SK-N-SH treated with all-trans-retinoic acid at 6 μM for 48 hours (cell line): ENCODE measurements at regions not wholly inside any gene's neighbourhood (a gene's known extent, or its start where the extent isn't known, plus 50 kb on each side); places are given as distances from the start of the nearest gene placed in this dataset.
A peak's percentile ranks its signal among the peaks of the same experiment; 100 is the strongest.

Experiments
- ATAC-seq: fragments of 200-7000 bp; cut with Tn5 transposase; 3 replicates; pipeline ENCODE4 v1.9.1; 2020; ENCODE audit warnings: mild to moderate bottlenecking, moderate library complexity
- ARNTL ChIP-seq: fragments of 450-650 bp; formaldehyde crosslinking; IDR thresholded peaks from 2 replicates; pipeline ENCODE4 v1.5.0; 2020; ENCODE audit warnings: low read depth, mild to moderate bottlenecking, moderate library complexity, borderline replicate concordance
- CSDC2 ChIP-seq: fragments of 250-450 bp; sonication (Bioruptor Pico); IDR thresholded peaks from 2 replicates; pipeline ENCODE4 v1.5.0; 2020; ENCODE audit warnings: mild to moderate bottlenecking, moderate library complexity
- ESRRG ChIP-seq: fragments of 250-450 bp; sonication (Bioruptor Pico); IDR thresholded peaks from 2 replicates; pipeline ENCODE4 v1.6.1; 2021; ENCODE audit warnings: mild to moderate bottlenecking
- GLIS3 ChIP-seq: fragments of 250-450 bp; sonication (Bioruptor Pico); IDR thresholded peaks from 2 replicates; pipeline ENCODE4 v1.5.0; 2020; ENCODE audit warnings: mild to moderate bottlenecking, moderate library complexity
- ISL1 ChIP-seq: fragments of 250-450 bp; sonication (Bioruptor Pico); IDR thresholded peaks from 2 replicates; pipeline ENCODE4 v2.1.2; 2022; ENCODE audit warnings: mild to moderate bottlenecking, moderate library complexity
- OSR1 ChIP-seq: fragments of 250-450 bp; sonication (Bioruptor Pico); IDR thresholded peaks from 2 replicates; pipeline ENCODE4 v1.8.0; 2022; ENCODE audit warnings: moderate library complexity, mild to moderate bottlenecking, inconsistent platforms
- PPARA ChIP-seq: fragments of 250-450 bp; sonication (Bioruptor Pico); IDR thresholded peaks from 2 replicates; pipeline ENCODE4 v1.5.0; 2020; ENCODE audit warnings: mild to moderate bottlenecking, borderline replicate concordance
- SNAI2 ChIP-seq: fragments of 250-450 bp; sonication (Bioruptor Pico); IDR thresholded peaks from 2 replicates; pipeline ENCODE4 v1.5.0; 2020; ENCODE audit warnings: mild to moderate bottlenecking, moderate library complexity
- TCF4 ChIP-seq: fragments of 250-450 bp; sonication (Bioruptor Pico); IDR thresholded peaks from 2 replicates; pipeline ENCODE4 v1.8.0; 2021; ENCODE audit warnings: mild to moderate bottlenecking, moderate library complexity, borderline replicate concordance
- TOX ChIP-seq: fragments of 250-450 bp; sonication (Bioruptor Pico); IDR thresholded peaks from 2 replicates; pipeline ENCODE4 v1.8.0; 2021; ENCODE audit warnings: mild to moderate bottlenecking, moderate library complexity, borderline replicate concordance
- TSHZ2 ChIP-seq: fragments of 250-450 bp; sonication (Bioruptor Pico); IDR thresholded peaks from 2 replicates; pipeline ENCODE4 v1.5.0; 2020; ENCODE audit warnings: mild to moderate bottlenecking, moderate library complexity
- ZC3H10 ChIP-seq: fragments of 250-450 bp; sonication (Bioruptor Pico); IDR thresholded peaks from 2 replicates; pipeline ENCODE4 v1.5.1; 2021; ENCODE audit warnings: mild to moderate bottlenecking, moderate library complexity
- ZFP3 ChIP-seq: fragments of 250-450 bp; sonication (Bioruptor Pico); IDR thresholded peaks from 2 replicates; pipeline ENCODE4 v1.5.0; 2020; ENCODE audit warnings: mild to moderate bottlenecking, moderate library complexity
- ZFP30 ChIP-seq: fragments of 450-650 bp; formaldehyde crosslinking; IDR thresholded peaks from 2 replicates; pipeline ENCODE4 v1.5.0; 2022; ENCODE audit warnings: mild to moderate bottlenecking, moderate library complexity
- ZNF565 ChIP-seq: fragments of 450-650 bp; formaldehyde crosslinking; conservative IDR thresholded peaks from 2 replicates; pipeline ENCODE4 v1.5.0; 2020; ENCODE audit warnings: low read depth, mild to moderate bottlenecking, moderate library complexity
- ZNF8 ChIP-seq: fragments of 450-650 bp; formaldehyde crosslinking; IDR thresholded peaks from 2 replicates; pipeline ENCODE4 v1.5.0; 2020; ENCODE audit warnings: mild to moderate bottlenecking, moderate library complexity
- TF ChIP-seq, protein P1 (sequence below): fragments of 250-450 bp; sonication (Bioruptor Pico); IDR thresholded peaks from 2 replicates; pipeline ENCODE4 v1.5.1; 2021; ENCODE audit warnings: mild to moderate bottlenecking, moderate library complexity
- TF ChIP-seq, protein P2 (sequence below): fragments of 250-450 bp; sonication (Bioruptor Pico); IDR thresholded peaks from 2 replicates; pipeline ENCODE4 v1.5.1; 2020; ENCODE audit warnings: low read depth, mild to moderate bottlenecking, moderate library complexity
- TF ChIP-seq, protein P3 (sequence below): fragments of 250-450 bp; sonication (Bioruptor Pico); IDR thresholded peaks from 2 replicates; pipeline ENCODE4 v1.8.0; 2021; ENCODE audit warnings: low read depth, mild to moderate bottlenecking, moderate library complexity, borderline replicate concordance
- TF ChIP-seq, protein P4 (sequence below): fragments of 250-450 bp; sonication (Bioruptor Pico); IDR thresholded peaks from 2 replicates; pipeline ENCODE4 v1.8.0; 2020; ENCODE audit warnings: mild to moderate bottlenecking, moderate library complexity, borderline replicate concordance

DNA sequence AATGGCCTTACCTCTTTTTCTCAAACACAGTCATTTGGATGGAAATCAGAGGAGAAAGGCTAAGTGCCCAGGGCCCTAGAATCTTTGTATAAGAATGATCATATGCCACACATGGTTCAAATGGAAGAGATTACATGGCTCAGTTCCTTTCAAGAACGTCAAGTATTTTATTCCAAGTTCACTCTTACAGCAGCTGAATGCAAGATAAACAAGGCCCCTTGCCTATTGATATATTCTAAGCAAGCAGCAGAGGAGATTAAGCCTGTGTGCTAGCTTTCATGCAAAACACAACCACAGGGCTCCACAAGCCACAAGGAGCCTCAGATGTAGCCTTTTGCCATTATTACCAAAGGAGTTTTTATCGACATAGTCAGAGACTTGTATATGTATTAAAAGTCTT is 55.3 kb upstream of the SLCO6A1 start:
- ATAC-seq: no peak
- TF ChIP-seq ZC3H10 (CRISPR knock-in tag) (no peak), PPARA (CRISPR knock-in tag) (no peak), GLIS3 (no peak), ZFP3 (CRISPR knock-in tag) (no peak), ZNF8 (no peak), ISL1 (CRISPR knock-in tag) (no peak), ESRRG (no peak)
- TF ChIP-seq, protein P1, sequence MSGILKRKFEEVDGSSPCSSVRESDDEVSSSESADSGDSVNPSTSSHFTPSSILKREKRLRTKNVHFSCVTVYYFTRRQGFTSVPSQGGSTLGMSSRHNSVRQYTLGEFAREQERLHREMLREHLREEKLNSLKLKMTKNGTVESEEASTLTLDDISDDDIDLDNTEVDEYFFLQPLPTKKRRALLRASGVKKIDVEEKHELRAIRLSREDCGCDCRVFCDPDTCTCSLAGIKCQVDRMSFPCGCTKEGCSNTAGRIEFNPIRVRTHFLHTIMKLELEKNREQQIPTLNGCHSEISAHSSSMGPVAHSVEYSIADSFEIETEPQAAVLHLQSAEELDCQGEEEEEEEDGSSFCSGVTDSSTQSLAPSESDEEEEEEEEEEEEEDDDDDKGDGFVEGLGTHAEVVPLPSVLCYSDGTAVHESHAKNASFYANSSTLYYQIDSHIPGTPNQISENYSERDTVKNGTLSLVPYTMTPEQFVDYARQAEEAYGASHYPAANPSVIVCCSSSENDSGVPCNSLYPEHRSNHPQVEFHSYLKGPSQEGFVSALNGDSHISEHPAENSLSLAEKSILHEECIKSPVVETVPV (CRISPR knock-in tag): no peak

GRCh38 chr5:102554728-102555127 is 55.9 kb upstream of the SLCO6A1 start:
- TF ChIP-seq ESRRG (no peak), ZFP3 (CRISPR knock-in tag) (no peak), TSHZ2 (no peak), CSDC2 (CRISPR knock-in tag) (no peak), OSR1 (no peak), ZNF8 (no peak), ZFP30 (CRISPR knock-in tag) (no peak), ARNTL (CRISPR knock-in tag) (no peak), SNAI2 (CRISPR knock-in tag) (no peak), PPARA (CRISPR knock-in tag) (no peak), ZC3H10 (CRISPR knock-in tag) (no peak), ISL1 (CRISPR knock-in tag) (no peak), TCF4 (no peak), GLIS3 (no peak), TOX (CRISPR knock-in tag) (no peak), ZNF565 (CRISPR knock-in tag) (no peak)
- TF ChIP-seq, protein P2, sequence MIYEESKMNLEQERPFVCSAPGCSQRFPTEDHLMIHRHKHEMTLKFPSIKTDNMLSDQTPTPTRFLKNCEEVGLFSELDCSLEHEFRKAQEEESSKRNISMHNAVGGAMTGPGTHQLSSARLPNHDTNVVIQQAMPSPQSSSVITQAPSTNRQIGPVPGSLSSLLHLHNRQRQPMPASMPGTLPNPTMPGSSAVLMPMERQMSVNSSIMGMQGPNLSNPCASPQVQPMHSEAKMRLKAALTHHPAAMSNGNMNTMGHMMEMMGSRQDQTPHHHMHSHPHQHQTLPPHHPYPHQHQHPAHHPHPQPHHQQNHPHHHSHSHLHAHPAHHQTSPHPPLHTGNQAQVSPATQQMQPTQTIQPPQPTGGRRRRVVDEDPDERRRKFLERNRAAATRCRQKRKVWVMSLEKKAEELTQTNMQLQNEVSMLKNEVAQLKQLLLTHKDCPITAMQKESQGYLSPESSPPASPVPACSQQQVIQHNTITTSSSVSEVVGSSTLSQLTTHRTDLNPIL (CRISPR knock-in tag): no peak
- TF ChIP-seq, protein P1 (CRISPR knock-in tag): no peak
- TF ChIP-seq, protein P3, sequence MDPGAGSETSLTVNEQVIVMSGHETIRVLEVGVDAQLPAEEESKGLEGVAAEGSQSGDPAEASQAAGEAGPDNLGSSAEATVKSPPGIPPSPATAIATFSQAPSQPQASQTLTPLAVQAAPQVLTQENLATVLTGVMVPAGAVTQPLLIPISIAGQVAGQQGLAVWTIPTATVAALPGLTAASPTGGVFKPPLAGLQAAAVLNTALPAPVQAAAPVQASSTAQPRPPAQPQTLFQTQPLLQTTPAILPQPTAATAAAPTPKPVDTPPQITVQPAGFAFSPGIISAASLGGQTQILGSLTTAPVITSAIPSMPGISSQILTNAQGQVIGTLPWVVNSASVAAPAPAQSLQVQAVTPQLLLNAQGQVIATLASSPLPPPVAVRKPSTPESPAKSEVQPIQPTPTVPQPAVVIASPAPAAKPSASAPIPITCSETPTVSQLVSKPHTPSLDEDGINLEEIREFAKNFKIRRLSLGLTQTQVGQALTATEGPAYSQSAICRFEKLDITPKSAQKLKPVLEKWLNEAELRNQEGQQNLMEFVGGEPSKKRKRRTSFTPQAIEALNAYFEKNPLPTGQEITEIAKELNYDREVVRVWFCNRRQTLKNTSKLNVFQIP (CRISPR knock-in tag): no peak
- TF ChIP-seq, protein P4, sequence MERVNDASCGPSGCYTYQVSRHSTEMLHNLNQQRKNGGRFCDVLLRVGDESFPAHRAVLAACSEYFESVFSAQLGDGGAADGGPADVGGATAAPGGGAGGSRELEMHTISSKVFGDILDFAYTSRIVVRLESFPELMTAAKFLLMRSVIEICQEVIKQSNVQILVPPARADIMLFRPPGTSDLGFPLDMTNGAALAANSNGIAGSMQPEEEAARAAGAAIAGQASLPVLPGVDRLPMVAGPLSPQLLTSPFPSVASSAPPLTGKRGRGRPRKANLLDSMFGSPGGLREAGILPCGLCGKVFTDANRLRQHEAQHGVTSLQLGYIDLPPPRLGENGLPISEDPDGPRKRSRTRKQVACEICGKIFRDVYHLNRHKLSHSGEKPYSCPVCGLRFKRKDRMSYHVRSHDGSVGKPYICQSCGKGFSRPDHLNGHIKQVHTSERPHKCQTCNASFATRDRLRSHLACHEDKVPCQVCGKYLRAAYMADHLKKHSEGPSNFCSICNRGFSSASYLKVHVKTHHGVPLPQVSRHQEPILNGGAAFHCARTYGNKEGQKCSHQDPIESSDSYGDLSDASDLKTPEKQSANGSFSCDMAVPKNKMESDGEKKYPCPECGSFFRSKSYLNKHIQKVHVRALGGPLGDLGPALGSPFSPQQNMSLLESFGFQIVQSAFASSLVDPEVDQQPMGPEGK: no peak
- peak; percentile 65 for ATAC-seq
